Activated CD4-positive, alpha-beta T cell treated with anti-CD3 and anti-CD28 coated beads, Interleukin-2, amount 10 ng/mL, durations not matched to agents 7 days and 5 days (primary cell): ENCODE measurements at regions not wholly inside any gene's neighbourhood (a gene's known extent, or its start where the extent isn't known, plus 50 kb on each side); places are given as distances from the start of the nearest gene placed in this dataset.

Experiments
- CTCF ChIA-PET: fragments of 350-600 bp; sonication (Branson Sonifier 250); formaldehyde crosslinking; loops from one replicate; lab custom pipeline; 2021; ENCODE audit warnings: antibody characterized with exemption; lab: Charles Lee
- POLR2A ChIA-PET: fragments of 350-600 bp; sonication (Branson Sonifier 250); formaldehyde crosslinking; loops from one replicate; lab custom pipeline; 2021; ENCODE audit warnings: antibody characterized with exemption; lab: Charles Lee
- DNase-seq: peaks from one replicate; pipeline ENCODE4 v3.0.0-alpha.2; 2020
- H3K27ac Mint-ChIP-seq: one replicate; pipeline ENCODE4 v1.8.0; 2021; ENCODE audit warnings: mild to moderate bottlenecking, moderate library complexity, mixed read lengths
- H3K27me3 Mint-ChIP-seq: one replicate; pipeline ENCODE4 v1.8.0; 2021; ENCODE audit warnings: mixed read lengths
- H3K36me3 Mint-ChIP-seq: one replicate; pipeline ENCODE4 v1.8.0; 2021; ENCODE audit warnings: low read depth, mixed read lengths
- H3K4me1 Mint-ChIP-seq: one replicate; pipeline ENCODE4 v1.8.0; 2021; ENCODE audit warnings: mixed read lengths
- H3K4me3 Mint-ChIP-seq: one replicate; pipeline ENCODE4 v1.8.0; 2021; ENCODE audit warnings: mild to moderate bottlenecking, moderate library complexity, mixed read lengths
- H3K9me3 Mint-ChIP-seq: one replicate; pipeline ENCODE4 v1.8.0; 2021; ENCODE audit warnings: mixed read lengths

GRCh38 chr5:107808671-107809137 is 138.0 kb upstream of the EFNA5 start:
- no peaks in the 10 kb centered on the region for H3K9me3 Mint-ChIP-seq
- no peaks in the 10 kb centered on the region for H3K36me3 Mint-ChIP-seq
- ChIA-PET CTCF (no interaction called here), POLR2A (no interaction called here)
- peaks cover 4% of the 10 kb centered on the region for H3K27me3 Mint-ChIP-seq
- peaks cover 16% of the 10 kb centered on the region for H3K4me1 Mint-ChIP-seq
- no peak overlapping the region for H3K27ac Mint-ChIP-seq
- no peak for DNase-seq
- H3K4me3 Mint-ChIP-seq, result no peak overlapping the region

GRCh38 chr5:107807431-107807830 is 136.7 kb upstream of the EFNA5 start:
- POLR2A ChIA-PET, result no interaction called here
- Mint-ChIP-seq H3K9me3 (no peaks in the 10 kb centered on the region), H3K4me3 (no peak overlapping the region), H3K36me3 (no peaks in the 10 kb centered on the region), H3K4me1 (peaks cover 23% of the 10 kb centered on the region), H3K27me3 (peaks cover 4% of the 10 kb centered on the region), H3K27ac (no peak overlapping the region)
- no peak for DNase-seq
- CTCF ChIA-PET, result no interaction called here

- no peak for DNase-seq
- POLR2A ChIA-PET, result no interaction called here
- Mint-ChIP-seq H3K4me3 (no peak overlapping the region), H3K27me3 (peaks cover 4% of the 10 kb centered on the region), H3K4me1 (peaks cover 28% of the 10 kb centered on the region), H3K36me3 (no peaks in the 10 kb centered on the region), H3K27ac (no peak overlapping the region), H3K9me3 (no peaks in the 10 kb centered on the region)
- CTCF ChIA-PET, result no interaction called here
Measured at GRCh38 chr5:107806705-107807104, 136.0 kb upstream of the EFNA5 start.

- Mint-ChIP-seq H3K27me3 (peaks cover 4% of the 10 kb centered on the region), H3K27ac (no peak overlapping the region), H3K36me3 (no peaks in the 10 kb centered on the region), H3K4me3 (no peak overlapping the region), H3K4me1 (peaks cover 28% of the 10 kb centered on the region), H3K9me3 (no peaks in the 10 kb centered on the region)
- DNase-seq, result no peak
- POLR2A ChIA-PET, result no interaction called here
- CTCF ChIA-PET, result no interaction called here
Measured at GRCh38 chr5:107806271-107806670, 135.5 kb upstream of the EFNA5 start.

GRCh38 chr5:107805824-107806223 is 135.1 kb upstream of the EFNA5 start:
- Mint-ChIP-seq H3K36me3 (no peaks in the 10 kb centered on the region), H3K27ac (no peak overlapping the region), H3K27me3 (peaks cover 4% of the 10 kb centered on the region), H3K9me3 (no peaks in the 10 kb centered on the region), H3K4me3 (no peak overlapping the region), H3K4me1 (peaks cover 28% of the 10 kb centered on the region)
- CTCF ChIA-PET, result no interaction called here
- no peak for DNase-seq
- POLR2A ChIA-PET, result no interaction called here

- CTCF ChIA-PET, result no interaction called here
- Mint-ChIP-seq H3K36me3 (no peaks in the 10 kb centered on the region), H3K9me3 (no peaks in the 10 kb centered on the region), H3K27me3 (peaks cover 3% of the 10 kb centered on the region), H3K4me1 (peaks cover 28% of the 10 kb centered on the region), H3K27ac (no peak overlapping the region), H3K4me3 (no peak overlapping the region)
- DNase-seq, result no peak
- POLR2A ChIA-PET, result no interaction called here
Measured at GRCh38 chr5:107805166-107805565, 134.4 kb upstream of the EFNA5 start.

GRCh38 chr5:107803728-107804127 is 133.0 kb upstream of the EFNA5 start:
- H3K9me3 Mint-ChIP-seq, result no peaks in the 10 kb centered on the region
- H3K36me3 Mint-ChIP-seq, result no peaks in the 10 kb centered on the region
- peaks cover 30% of the 10 kb centered on the region for H3K4me1 Mint-ChIP-seq
- no peak overlapping the region for H3K4me3 Mint-ChIP-seq
- no peak overlapping the region for H3K27ac Mint-ChIP-seq
- ChIA-PET CTCF (interaction anchor here (1.2 kb wide), 1 partner anchor 14 kb away, joined by 3 read pairs; no protein-coding TSS in a partner anchor), POLR2A (no interaction called here)
- no peaks in the 10 kb centered on the region for H3K27me3 Mint-ChIP-seq
- no peak for DNase-seq

GRCh38 chr5:107801061-107801460 is 130.3 kb upstream of the EFNA5 start:
- no peaks in the 10 kb centered on the region for H3K27me3 Mint-ChIP-seq
- ChIA-PET CTCF (no interaction called here), POLR2A (no interaction called here)
- no peaks in the 10 kb centered on the region for H3K36me3 Mint-ChIP-seq
- H3K27ac Mint-ChIP-seq, result no peak overlapping the region
- DNase-seq, result no peak
- peaks cover 30% of the 10 kb centered on the region for H3K4me1 Mint-ChIP-seq
- H3K9me3 Mint-ChIP-seq, result no peaks in the 10 kb centered on the region
- no peak overlapping the region for H3K4me3 Mint-ChIP-seq

GRCh38 chr5:107799306-107799705 is 128.6 kb upstream of the EFNA5 start:
- DNase-seq, result no peak

GRCh38 chr5:107796797-107797196 is 126.1 kb upstream of the EFNA5 start:
- CTCF ChIA-PET, result interaction anchor here (0.8 kb wide), 1 partner anchor 100 kb away, joined by 3 read pairs; no protein-coding TSS in a partner anchor
- Mint-ChIP-seq H3K27me3 (no peaks in the 10 kb centered on the region), H3K27ac (no peak overlapping the region), H3K4me1 (peaks cover 2% of the 10 kb centered on the region), H3K9me3 (peaks cover 3% of the 10 kb centered on the region), H3K4me3 (no peak overlapping the region), H3K36me3 (no peaks in the 10 kb centered on the region)
- POLR2A ChIA-PET, result no interaction called here
- DNase-seq, result no peak

More at GRCh38 chr5:107799306-107799705, 128.6 kb upstream of the EFNA5 start:
- H3K36me3 Mint-ChIP-seq, result no peaks in the 10 kb centered on the region
- no peak overlapping the region for H3K27ac Mint-ChIP-seq
- no peaks in the 10 kb centered on the region for H3K27me3 Mint-ChIP-seq
- CTCF ChIA-PET, result interaction anchor here (1.1 to 1.7 kb wide), 2 partner anchors 11 to 35 kb away, joined by 3 read pairs; no protein-coding TSS in a partner anchor
- no peak overlapping the region for H3K4me3 Mint-ChIP-seq
- H3K9me3 Mint-ChIP-seq, result no peaks in the 10 kb centered on the region
- POLR2A ChIA-PET, result no interaction called here
- H3K4me1 Mint-ChIP-seq, result peaks cover 20% of the 10 kb centered on the region

GRCh38 chr5:107794741-107795140 is 124.0 kb upstream of the EFNA5 start:
- Mint-ChIP-seq H3K27ac (no peak overlapping the region), H3K36me3 (no peaks in the 10 kb centered on the region), H3K4me3 (no peak overlapping the region), H3K27me3 (no peaks in the 10 kb centered on the region), H3K4me1 (peaks cover 2% of the 10 kb centered on the region), H3K9me3 (peaks cover 3% of the 10 kb centered on the region)
- no peak for DNase-seq
- CTCF ChIA-PET, result no interaction called here
- POLR2A ChIA-PET, result no interaction called here

- Mint-ChIP-seq H3K27ac (no peak overlapping the region), H3K27me3 (no peaks in the 10 kb centered on the region), H3K4me1 (no peaks in the 10 kb centered on the region), H3K4me3 (no peak overlapping the region), H3K36me3 (no peaks in the 10 kb centered on the region), H3K9me3 (peaks cover 3% of the 10 kb centered on the region)
- POLR2A ChIA-PET, result no interaction called here
- no peak for DNase-seq
- CTCF ChIA-PET, result interaction anchor here (1.5 kb wide), 1 partner anchor 12 kb away, joined by 4 read pairs; no protein-coding TSS in a partner anchor
Measured at GRCh38 chr5:107792940-107793339, 122.2 kb upstream of the EFNA5 start.

GRCh38 chr5:107790671-107791070 is 119.9 kb upstream of the EFNA5 start:
- H3K9me3 Mint-ChIP-seq, result peaks cover 3% of the 10 kb centered on the region
- H3K27ac Mint-ChIP-seq, result no peak overlapping the region
- H3K4me3 Mint-ChIP-seq, result no peak overlapping the region
- ChIA-PET POLR2A (no interaction called here), CTCF (no interaction called here)
- H3K36me3 Mint-ChIP-seq, result no peaks in the 10 kb centered on the region
- no peaks in the 10 kb centered on the region for H3K27me3 Mint-ChIP-seq
- H3K4me1 Mint-ChIP-seq, result no peaks in the 10 kb centered on the region
- no peak for DNase-seq

- ChIA-PET POLR2A (no interaction called here), CTCF (no interaction called here)
- H3K4me3 Mint-ChIP-seq, result no peak overlapping the region
- no peak for DNase-seq
- H3K36me3 Mint-ChIP-seq, result no peaks in the 10 kb centered on the region
- no peaks in the 10 kb centered on the region for H3K4me1 Mint-ChIP-seq
- no peaks in the 10 kb centered on the region for H3K9me3 Mint-ChIP-seq
- H3K27ac Mint-ChIP-seq, result no peak overlapping the region
- peaks cover 4% of the 10 kb centered on the region for H3K27me3 Mint-ChIP-seq
Measured at GRCh38 chr5:107786424-107786823, 115.7 kb upstream of the EFNA5 start.
